Stimulated activated CD4-positive, alpha-beta T cell treated with anti-CD3 and anti-CD28 coated beads, Interleukin-1b, Interleukin-23, amount 100 ng/mL, for 24 hours (primary cell): ENCODE measurements at regions not wholly inside any gene's neighbourhood (a gene's known extent, or its start where the extent isn't known, plus 50 kb on each side); places are given as distances from the start of the nearest gene placed in this dataset.

Experiments used
- DNase-seq, 4 experiments: peaks; one replicate each; pipeline ENCODE4 v3.0.0-alpha.2; 2020; ENCODE audit warnings: low read depth in 4 of 4, low spot score in 1 of 4

GRCh38 chr18:25005541-25006403, 346.2 kb downstream of the ZNF521 start:
- no peak for DNase-seq

GRCh38 chr18:25010623-25011374, 341.2 kb downstream of the ZNF521 start:
- DNase-seq, result no peak
